SH-SY5Y (cell line): ENCODE measurements at regions not wholly inside any gene's neighbourhood (a gene's known extent, or its start where the extent isn't known, plus 50 kb on each side); places are given as distances from the start of the nearest gene placed in this dataset.

Experiments
- GATA2 ChIP-seq: IDR thresholded peaks from 2 replicates; pipeline ENCODE4 v1.6.1; 2011; ENCODE audit warnings: mild to moderate bottlenecking, low read depth, low read length
- GATA3 ChIP-seq: IDR thresholded peaks from 2 replicates; pipeline ENCODE4 v1.6.1; 2011; ENCODE audit warnings: low read depth, mild to moderate bottlenecking, low read length, moderate library complexity

- TF ChIP-seq GATA2 (no peak), GATA3 (no peak)
Observed at GRCh38 chr21:20720623-20721022, 277.6 kb upstream of the NCAM2 start.
